GM12878 (cell line): ENCODE measurements at regions not wholly inside any gene's neighbourhood (a gene's known extent, or its start where the extent isn't known, plus 50 kb on each side); places are given as distances from the start of the nearest gene placed in this dataset.

Source experiments
- CTCF ChIP-seq, 3 experiments: IDR thresholded peaks in 2 of 3; conservative IDR thresholded peaks in 1 of 3; 2 replicates each; pipeline ENCODE4 v1.5.1; 2011; ENCODE audit warnings: low read depth in 3 of 3, low read length in 3 of 3, mild to moderate bottlenecking in 3 of 3, control low read depth in 2 of 3, moderate library complexity in 2 of 3, inconsistent platforms in 1 of 3, mixed read lengths in 1 of 3; ENCODE audit not compliant: control insufficient read depth in 2 of 3, insufficient read depth in 1 of 3; ENCODE audit errors: extremely low read depth in 1 of 3
- EP300 ChIP-seq, 2 experiments: fragments of 150-350 bp in 1 of 2; IDR thresholded peaks; 2 replicates each; pipeline ENCODE4 v1.6.1; 2011 to 2012; ENCODE audit warnings: low read depth in 2 of 2, low read length in 2 of 2, borderline replicate concordance in 1 of 2, improper control_type of control experiment in 1 of 2, inconsistent platforms in 1 of 2; ENCODE audit not compliant: control insufficient read depth in 1 of 2
- EZH2 ChIP-seq: IDR thresholded peaks from 2 replicates; pipeline ENCODE4 v1.6.1; 2012; ENCODE audit warnings: low read depth, mild to moderate bottlenecking, control low read depth, inconsistent platforms, low read length, borderline replicate concordance; ENCODE audit not compliant: control insufficient read depth
- KDM1A ChIP-seq: fragments of 200-600 bp; sonication (generic); IDR thresholded peaks from 2 replicates; pipeline ENCODE4 v1.6.1; 2016; ENCODE audit warnings: borderline replicate concordance
- POLR2A ChIP-seq: IDR thresholded peaks from 2 replicates; pipeline ENCODE4 v1.6.1; 2011; ENCODE audit warnings: low read depth, mild to moderate bottlenecking, low read length
- POLR2AphosphoS5 ChIP-seq: IDR thresholded peaks from 2 replicates; pipeline ENCODE4 v1.6.1; 2011; ENCODE audit warnings: mild to moderate bottlenecking, low read length, inconsistent platforms
- SIN3A ChIP-seq: IDR thresholded peaks from 2 replicates; pipeline ENCODE4 v1.6.1; 2012; ENCODE audit warnings: low read depth, low read length, improper control_type of control experiment
- SMC3 ChIP-seq: IDR thresholded peaks from 2 replicates; pipeline ENCODE4 v1.6.1; 2011; ENCODE audit warnings: low read length, improper control_type of control experiment, borderline replicate concordance
- TF ChIP-seq, protein P1 (sequence below): IDR thresholded peaks from 2 replicates; pipeline ENCODE4 v1.6.1; 2012; ENCODE audit warnings: improper control_type of control experiment, low read depth, low read length; ENCODE audit not compliant: insufficient replicate concordance
- TF ChIP-seq, protein P2 (sequence below): fragments of 450-650 bp; IDR thresholded peaks from 2 replicates; pipeline ENCODE4 v1.6.1; 2016; ENCODE audit warnings: mild to moderate bottlenecking, moderate library complexity, borderline replicate concordance

DNA sequence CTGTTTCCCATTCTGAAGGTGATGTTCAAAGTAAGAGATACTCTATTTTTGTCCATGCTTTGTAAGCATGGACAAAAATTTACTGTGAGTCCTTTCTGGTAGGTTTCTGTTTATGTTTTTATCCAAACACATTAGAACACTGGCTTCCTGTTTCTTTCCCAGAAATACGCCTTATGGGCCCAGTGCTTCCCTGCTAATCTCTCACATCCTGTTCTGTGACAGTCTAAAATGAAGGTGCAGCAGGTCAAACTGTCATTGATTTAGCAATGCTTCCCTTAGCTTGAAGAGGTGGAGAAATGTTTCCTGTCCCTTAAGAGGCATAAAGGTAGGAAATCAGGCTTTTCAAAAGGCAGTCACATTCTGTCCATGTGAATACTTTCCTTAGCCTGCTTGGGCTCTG lies 305.6 kb downstream of the RPS29 start:
- TF ChIP-seq CTCF (IDR thresholded peaks at IDR 0.05 in 2 of 3, conservative IDR thresholded peaks at IDR 0.05 in 1 of 3; ENCODE audit: control insufficient read depth in 2 of 3, extremely low read depth in 1 of 3, insufficient read depth in 1 of 3, low read depth in 3 of 3, low read length in 3 of 3) = no peak
- no peak for TF ChIP-seq KDM1A
- TF ChIP-seq, protein P1, sequence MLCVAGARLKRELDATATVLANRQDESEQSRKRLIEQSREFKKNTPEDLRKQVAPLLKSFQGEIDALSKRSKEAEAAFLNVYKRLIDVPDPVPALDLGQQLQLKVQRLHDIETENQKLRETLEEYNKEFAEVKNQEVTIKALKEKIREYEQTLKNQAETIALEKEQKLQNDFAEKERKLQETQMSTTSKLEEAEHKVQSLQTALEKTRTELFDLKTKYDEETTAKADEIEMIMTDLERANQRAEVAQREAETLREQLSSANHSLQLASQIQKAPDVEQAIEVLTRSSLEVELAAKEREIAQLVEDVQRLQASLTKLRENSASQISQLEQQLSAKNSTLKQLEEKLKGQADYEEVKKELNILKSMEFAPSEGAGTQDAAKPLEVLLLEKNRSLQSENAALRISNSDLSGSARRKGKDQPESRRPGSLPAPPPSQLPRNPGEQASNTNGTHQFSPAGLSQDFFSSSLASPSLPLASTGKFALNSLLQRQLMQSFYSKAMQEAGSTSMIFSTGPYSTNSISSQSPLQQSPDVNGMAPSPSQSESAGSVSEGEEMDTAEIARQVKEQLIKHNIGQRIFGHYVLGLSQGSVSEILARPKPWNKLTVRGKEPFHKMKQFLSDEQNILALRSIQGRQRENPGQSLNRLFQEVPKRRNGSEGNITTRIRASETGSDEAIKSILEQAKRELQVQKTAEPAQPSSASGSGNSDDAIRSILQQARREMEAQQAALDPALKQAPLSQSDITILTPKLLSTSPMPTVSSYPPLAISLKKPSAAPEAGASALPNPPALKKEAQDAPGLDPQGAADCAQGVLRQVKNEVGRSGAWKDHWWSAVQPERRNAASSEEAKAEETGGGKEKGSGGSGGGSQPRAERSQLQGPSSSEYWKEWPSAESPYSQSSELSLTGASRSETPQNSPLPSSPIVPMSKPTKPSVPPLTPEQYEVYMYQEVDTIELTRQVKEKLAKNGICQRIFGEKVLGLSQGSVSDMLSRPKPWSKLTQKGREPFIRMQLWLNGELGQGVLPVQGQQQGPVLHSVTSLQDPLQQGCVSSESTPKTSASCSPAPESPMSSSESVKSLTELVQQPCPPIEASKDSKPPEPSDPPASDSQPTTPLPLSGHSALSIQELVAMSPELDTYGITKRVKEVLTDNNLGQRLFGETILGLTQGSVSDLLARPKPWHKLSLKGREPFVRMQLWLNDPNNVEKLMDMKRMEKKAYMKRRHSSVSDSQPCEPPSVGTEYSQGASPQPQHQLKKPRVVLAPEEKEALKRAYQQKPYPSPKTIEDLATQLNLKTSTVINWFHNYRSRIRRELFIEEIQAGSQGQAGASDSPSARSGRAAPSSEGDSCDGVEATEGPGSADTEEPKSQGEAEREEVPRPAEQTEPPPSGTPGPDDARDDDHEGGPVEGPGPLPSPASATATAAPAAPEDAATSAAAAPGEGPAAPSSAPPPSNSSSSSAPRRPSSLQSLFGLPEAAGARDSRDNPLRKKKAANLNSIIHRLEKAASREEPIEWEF = no peak
- no peak for TF ChIP-seq EP300 (IDR thresholded peaks at IDR 0.05; ENCODE audit: borderline replicate concordance in 1 of 2, control insufficient read depth in 1 of 2, low read depth in 2 of 2, low read length in 2 of 2)
- no peak for TF ChIP-seq SIN3A
- no peak for TF ChIP-seq SMC3
- TF ChIP-seq, protein P2, sequence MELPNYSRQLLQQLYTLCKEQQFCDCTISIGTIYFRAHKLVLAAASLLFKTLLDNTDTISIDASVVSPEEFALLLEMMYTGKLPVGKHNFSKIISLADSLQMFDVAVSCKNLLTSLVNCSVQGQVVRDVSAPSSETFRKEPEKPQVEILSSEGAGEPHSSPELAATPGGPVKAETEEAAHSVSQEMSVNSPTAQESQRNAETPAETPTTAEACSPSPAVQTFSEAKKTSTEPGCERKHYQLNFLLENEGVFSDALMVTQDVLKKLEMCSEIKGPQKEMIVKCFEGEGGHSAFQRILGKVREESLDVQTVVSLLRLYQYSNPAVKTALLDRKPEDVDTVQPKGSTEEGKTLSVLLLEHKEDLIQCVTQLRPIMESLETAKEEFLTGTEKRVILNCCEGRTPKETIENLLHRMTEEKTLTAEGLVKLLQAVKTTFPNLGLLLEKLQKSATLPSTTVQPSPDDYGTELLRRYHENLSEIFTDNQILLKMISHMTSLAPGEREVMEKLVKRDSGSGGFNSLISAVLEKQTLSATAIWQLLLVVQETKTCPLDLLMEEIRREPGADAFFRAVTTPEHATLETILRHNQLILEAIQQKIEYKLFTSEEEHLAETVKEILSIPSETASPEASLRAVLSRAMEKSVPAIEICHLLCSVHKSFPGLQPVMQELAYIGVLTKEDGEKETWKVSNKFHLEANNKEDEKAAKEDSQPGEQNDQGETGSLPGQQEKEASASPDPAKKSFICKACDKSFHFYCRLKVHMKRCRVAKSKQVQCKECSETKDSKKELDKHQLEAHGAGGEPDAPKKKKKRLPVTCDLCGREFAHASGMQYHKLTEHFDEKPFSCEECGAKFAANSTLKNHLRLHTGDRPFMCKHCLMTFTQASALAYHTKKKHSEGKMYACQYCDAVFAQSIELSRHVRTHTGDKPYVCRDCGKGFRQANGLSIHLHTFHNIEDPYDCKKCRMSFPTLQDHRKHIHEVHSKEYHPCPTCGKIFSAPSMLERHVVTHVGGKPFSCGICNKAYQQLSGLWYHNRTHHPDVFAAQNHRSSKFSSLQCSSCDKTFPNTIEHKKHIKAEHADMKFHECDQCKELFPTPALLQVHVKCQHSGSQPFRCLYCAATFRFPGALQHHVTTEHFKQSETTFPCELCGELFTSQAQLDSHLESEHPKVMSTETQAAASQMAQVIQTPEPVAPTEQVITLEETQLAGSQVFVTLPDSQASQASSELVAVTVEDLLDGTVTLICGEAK = no peak
- TF ChIP-seq EZH2 = no peak
- TF ChIP-seq POLR2A = no peak
- TF ChIP-seq POLR2AphosphoS5 = no peak
